Keratinocyte (primary cell): ENCODE measurements at regions not wholly inside any gene's neighbourhood (a gene's known extent, or its start where the extent isn't known, plus 50 kb on each side); places are given as distances from the start of the nearest gene placed in this dataset.

Experiments used
- EZH2 ChIP-seq: IDR thresholded peaks from one replicate; pipeline ENCODE4 v1.6.1; 2012; ENCODE audit warnings: inconsistent platforms, mild to moderate bottlenecking, low read length, moderate library complexity
- TF ChIP-seq, protein P1 (sequence below), 3 experiments: IDR thresholded peaks in 1 of 3; conservative IDR thresholded peaks in 1 of 3; optimal IDR thresholded peaks in 1 of 3; 2 replicates in 2 of 3; 3 replicates in 1 of 3; pipeline versions ENCODE3 to v1.5.1; 2011; ENCODE audit warnings: low read length in 3 of 3, mild to moderate bottlenecking in 3 of 3, moderate library complexity in 2 of 3, control low read depth in 1 of 3, inconsistent platforms in 1 of 3; ENCODE audit not compliant: insufficient read depth in 2 of 3; ENCODE audit errors: extremely low read depth in 1 of 3

DNA sequence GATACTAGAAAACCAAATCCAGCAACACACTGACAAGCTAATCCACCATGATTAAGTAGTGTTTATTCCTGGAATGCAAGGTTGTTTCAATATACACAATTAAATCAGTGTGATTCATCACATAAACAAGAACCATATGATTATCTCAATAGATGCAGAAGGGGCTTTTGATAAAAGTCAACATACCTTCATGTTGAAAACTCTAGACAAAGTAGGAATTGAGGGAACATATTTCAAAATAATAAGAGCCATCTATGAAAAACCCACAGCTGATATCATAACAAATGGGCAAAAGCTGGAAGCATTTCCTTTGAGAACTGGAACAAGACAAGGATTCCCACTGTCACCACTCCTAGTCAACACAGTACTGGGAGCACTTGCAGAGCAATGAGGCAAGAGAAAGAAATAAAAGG, 213.6 kb upstream of the CSNK1A1L start:
- TF ChIP-seq, protein P1, sequence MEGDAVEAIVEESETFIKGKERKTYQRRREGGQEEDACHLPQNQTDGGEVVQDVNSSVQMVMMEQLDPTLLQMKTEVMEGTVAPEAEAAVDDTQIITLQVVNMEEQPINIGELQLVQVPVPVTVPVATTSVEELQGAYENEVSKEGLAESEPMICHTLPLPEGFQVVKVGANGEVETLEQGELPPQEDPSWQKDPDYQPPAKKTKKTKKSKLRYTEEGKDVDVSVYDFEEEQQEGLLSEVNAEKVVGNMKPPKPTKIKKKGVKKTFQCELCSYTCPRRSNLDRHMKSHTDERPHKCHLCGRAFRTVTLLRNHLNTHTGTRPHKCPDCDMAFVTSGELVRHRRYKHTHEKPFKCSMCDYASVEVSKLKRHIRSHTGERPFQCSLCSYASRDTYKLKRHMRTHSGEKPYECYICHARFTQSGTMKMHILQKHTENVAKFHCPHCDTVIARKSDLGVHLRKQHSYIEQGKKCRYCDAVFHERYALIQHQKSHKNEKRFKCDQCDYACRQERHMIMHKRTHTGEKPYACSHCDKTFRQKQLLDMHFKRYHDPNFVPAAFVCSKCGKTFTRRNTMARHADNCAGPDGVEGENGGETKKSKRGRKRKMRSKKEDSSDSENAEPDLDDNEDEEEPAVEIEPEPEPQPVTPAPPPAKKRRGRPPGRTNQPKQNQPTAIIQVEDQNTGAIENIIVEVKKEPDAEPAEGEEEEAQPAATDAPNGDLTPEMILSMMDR (optimal IDR thresholded peaks at IDR 0.05 in 1 of 3, IDR thresholded peaks at IDR 0.05 in 1 of 3, conservative IDR thresholded peaks at IDR 0.05 in 1 of 3; ENCODE audit: extremely low read depth in 1 of 3, insufficient read depth in 2 of 3, low read length in 3 of 3): no peak
- no peak for TF ChIP-seq EZH2
